Left ventricle myocardium inferior (tissue), 1 donor: ENCODE measurements at regions not wholly inside any gene's neighbourhood (a gene's known extent, or its start where the extent isn't known, plus 50 kb on each side); places are given as distances from the start of the nearest gene placed in this dataset.
"Not testable (repeated sequence)": the region's sequence is repeated elsewhere in the genome, so short reads cannot be mapped to it uniquely, and the experiment has no call there.

Experiments used
- DNase-seq: peaks from one replicate; pipeline ENCODE4 v3.0.0-alpha.2; 2020
- H3K27ac ChIP-seq: fragments of 200-600 bp; replicated peaks from 2 replicates; pipeline ENCODE4 v1.8.0; 2021
- H3K27me3 ChIP-seq: fragments of 200-600 bp; 2 replicates; pipeline ENCODE4 v1.8.0; 2021; ENCODE audit warnings: low read depth
- H3K36me3 ChIP-seq: fragments of 200-600 bp; 2 replicates; pipeline ENCODE4 v1.8.0; 2021
- H3K4me1 ChIP-seq: fragments of 200-600 bp; 2 replicates; pipeline ENCODE4 v1.8.0; 2021
- H3K4me3 ChIP-seq: fragments of 200-600 bp; 2 replicates; pipeline ENCODE4 v1.8.0; 2021; ENCODE audit warnings: mild to moderate bottlenecking, moderate library complexity
- H3K9me3 ChIP-seq: fragments of 200-600 bp; replicated peaks from 2 replicates; pipeline ENCODE4 v1.8.0; 2021
- CTCF ChIP-seq: fragments of 200-600 bp; IDR thresholded peaks from 2 replicates; pipeline ENCODE4 v1.8.0; 2021; ENCODE audit warnings: antibody characterized with exemption, mild to moderate bottlenecking, borderline replicate concordance
- intact Hi-C: fragments of 100-400 bp; cut with micrococcal nuclease; formaldehyde crosslinking; loops from one replicate; pipeline ENCODE4 v1.11.0; 2022
- donor health status: DM: no; HTN: yes; CAD: no; lungs with severe emphysema.

GRCh38 chr10:3325954-3326750 lies 153.6 kb upstream of the PITRM1 start:
- Histone ChIP-seq H3K4me1 (no peaks in the 10 kb centered on the region), H3K36me3 (no peaks in the 10 kb centered on the region), H3K27me3 (no peaks in the 10 kb centered on the region), H3K9me3 (no peaks in the 10 kb centered on the region), H3K4me3 (no peak overlapping the region), H3K27ac (no peak overlapping the region)
- TF ChIP-seq CTCF, result no peak
- no peak for DNase-seq
- intact Hi-C loops, result no loop called here

- Histone ChIP-seq H3K4me1 (no peaks in the 10 kb centered on the region), H3K27ac (no peak overlapping the region), H3K9me3 (no peaks in the 10 kb centered on the region), H3K4me3 (no peak overlapping the region), H3K27me3 (no peaks in the 10 kb centered on the region), H3K36me3 (no peaks in the 10 kb centered on the region)
- TF ChIP-seq CTCF, result no peak
- intact Hi-C loops, result no loop called here
- DNase-seq, result no peak
These were observed 152.0 kb upstream of the PITRM1 start for GRCh38 chr10:3324612-3325038.

GRCh38 chr10:3323865-3324498 lies 151.4 kb upstream of the PITRM1 start:
- H3K4me1 ChIP-seq, result no peaks in the 10 kb centered on the region
- DNase-seq, result no peak
- intact Hi-C loops, result no loop called here

GRCh38 chr10:3321123-3321522 lies 148.5 kb upstream of the PITRM1 start:
- Histone ChIP-seq H3K27ac (no peak overlapping the region), H3K4me3 (no peak overlapping the region), H3K27me3 (no peaks in the 10 kb centered on the region), H3K36me3 (no peaks in the 10 kb centered on the region), H3K4me1 (no peaks in the 10 kb centered on the region), H3K9me3 (no peaks in the 10 kb centered on the region)
- DNase-seq, result no peak
- intact Hi-C loops, result no loop called here
- no peak for TF ChIP-seq CTCF

More at GRCh38 chr10:3323865-3324498, 151.4 kb upstream of the PITRM1 start:
- H3K36me3 ChIP-seq, result no peaks in the 10 kb centered on the region
- H3K9me3 ChIP-seq, result no peaks in the 10 kb centered on the region
- no peak overlapping the region for H3K27ac ChIP-seq
- H3K27me3 ChIP-seq, result no peaks in the 10 kb centered on the region
- H3K4me3 ChIP-seq, result no peak overlapping the region
- no peak for TF ChIP-seq CTCF

GRCh38 chr10:3319811-3320226 lies 147.2 kb upstream of the PITRM1 start:
- H3K4me3 ChIP-seq, result no peak overlapping the region
- no peaks in the 10 kb centered on the region for H3K9me3 ChIP-seq
- no peak for TF ChIP-seq CTCF
- H3K4me1 ChIP-seq, result no peaks in the 10 kb centered on the region
- no peaks in the 10 kb centered on the region for H3K36me3 ChIP-seq
- intact Hi-C loops, result no loop called here
- no peak overlapping the region for H3K27ac ChIP-seq
- no peak for DNase-seq
- H3K27me3 ChIP-seq, result peaks cover 10% of the 10 kb centered on the region

- DNase-seq, H3K4me3 ChIP-seq, H3K4me1 ChIP-seq, intact Hi-C loops, H3K36me3 ChIP-seq, H3K27ac ChIP-seq, H3K9me3 ChIP-seq: not testable (repeated sequence)
- H3K27me3 ChIP-seq, result peaks cover 10% of the 10 kb centered on the region
These were observed 145.9 kb upstream of the PITRM1 start for GRCh38 chr10:3318480-3318807.

GRCh38 chr10:3317553-3318479 lies 145.2 kb upstream of the PITRM1 start:
- DNase-seq, H3K9me3 ChIP-seq, H3K4me1 ChIP-seq, intact Hi-C loops, H3K36me3 ChIP-seq, H3K27ac ChIP-seq, H3K4me3 ChIP-seq: not testable (repeated sequence)
- H3K27me3 ChIP-seq, result peaks cover 10% of the 10 kb centered on the region
